ENCODE measurements at regions not wholly inside any gene's neighbourhood (a gene's known extent, or its start where the extent isn't known, plus 50 kb on each side); places are given as distances from the start of the nearest gene placed in this dataset.

DNA sequence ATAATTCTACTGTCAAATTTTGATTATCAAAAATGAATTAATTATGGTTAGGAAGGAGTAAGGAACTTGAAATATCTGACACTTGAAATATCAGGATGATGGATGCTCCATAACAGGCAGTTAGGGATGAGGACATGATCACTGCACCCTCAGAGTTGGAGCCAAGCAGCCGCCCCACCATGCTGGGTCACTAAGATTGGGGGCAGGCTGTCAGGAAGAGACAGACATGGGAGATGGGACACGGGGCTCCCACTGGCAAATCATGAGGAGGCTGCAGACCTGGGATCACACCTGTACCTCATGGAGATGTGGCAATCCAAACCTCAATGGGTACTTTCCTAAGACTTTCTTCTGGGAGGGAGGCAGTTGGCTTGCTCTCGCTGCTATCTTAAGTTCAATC lies 982.0 kb upstream of the ZEB2 start:
- no peak for ATAC-seq
- TF ChIP-seq TCF4 (CRISPR knock-in tag; IDR thresholded peaks at IDR 0.05; ENCODE audit: borderline replicate concordance) (no peak), ZNF565 (CRISPR knock-in tag; conservative IDR thresholded peaks at IDR 0.05; ENCODE audit: low read depth) (no peak), PPARA (CRISPR knock-in tag; IDR thresholded peaks at IDR 0.05; ENCODE audit: borderline replicate concordance) (no peak), ARNTL (CRISPR knock-in tag; IDR thresholded peaks at IDR 0.05; ENCODE audit: borderline replicate concordance, low read depth) (no peak), OSR1 (CRISPR knock-in tag; IDR thresholded peaks at IDR 0.05) (no peak), ZFP30 (CRISPR knock-in tag; IDR thresholded peaks at IDR 0.05) (no peak)

DNA sequence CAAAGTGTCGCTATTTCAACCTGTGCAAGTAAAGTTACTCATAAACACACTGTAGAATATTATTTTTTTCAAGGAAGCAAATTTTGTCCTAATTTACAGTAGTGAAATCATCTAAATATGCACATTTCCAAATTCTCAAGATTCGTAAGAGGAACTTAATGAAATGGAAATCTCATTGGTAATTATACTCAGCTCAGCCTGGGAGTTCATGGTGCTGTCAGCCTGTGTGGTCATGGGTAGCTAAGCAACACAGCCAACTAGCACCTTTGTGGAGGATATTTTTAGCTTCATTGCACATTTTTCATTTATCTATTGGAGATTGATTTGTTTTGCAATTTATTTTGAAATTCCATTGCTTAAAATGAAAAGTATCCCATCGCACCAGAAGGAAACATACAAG lies 975.7 kb upstream of the ZEB2 start:
- no peak for ATAC-seq
- TF ChIP-seq, protein P1, sequence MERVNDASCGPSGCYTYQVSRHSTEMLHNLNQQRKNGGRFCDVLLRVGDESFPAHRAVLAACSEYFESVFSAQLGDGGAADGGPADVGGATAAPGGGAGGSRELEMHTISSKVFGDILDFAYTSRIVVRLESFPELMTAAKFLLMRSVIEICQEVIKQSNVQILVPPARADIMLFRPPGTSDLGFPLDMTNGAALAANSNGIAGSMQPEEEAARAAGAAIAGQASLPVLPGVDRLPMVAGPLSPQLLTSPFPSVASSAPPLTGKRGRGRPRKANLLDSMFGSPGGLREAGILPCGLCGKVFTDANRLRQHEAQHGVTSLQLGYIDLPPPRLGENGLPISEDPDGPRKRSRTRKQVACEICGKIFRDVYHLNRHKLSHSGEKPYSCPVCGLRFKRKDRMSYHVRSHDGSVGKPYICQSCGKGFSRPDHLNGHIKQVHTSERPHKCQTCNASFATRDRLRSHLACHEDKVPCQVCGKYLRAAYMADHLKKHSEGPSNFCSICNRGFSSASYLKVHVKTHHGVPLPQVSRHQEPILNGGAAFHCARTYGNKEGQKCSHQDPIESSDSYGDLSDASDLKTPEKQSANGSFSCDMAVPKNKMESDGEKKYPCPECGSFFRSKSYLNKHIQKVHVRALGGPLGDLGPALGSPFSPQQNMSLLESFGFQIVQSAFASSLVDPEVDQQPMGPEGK (CRISPR knock-in tag; IDR thresholded peaks at IDR 0.05; ENCODE audit: borderline replicate concordance), result no peak
- TF ChIP-seq PPARA (CRISPR knock-in tag; IDR thresholded peaks at IDR 0.05; ENCODE audit: borderline replicate concordance), result no peak

DNA sequence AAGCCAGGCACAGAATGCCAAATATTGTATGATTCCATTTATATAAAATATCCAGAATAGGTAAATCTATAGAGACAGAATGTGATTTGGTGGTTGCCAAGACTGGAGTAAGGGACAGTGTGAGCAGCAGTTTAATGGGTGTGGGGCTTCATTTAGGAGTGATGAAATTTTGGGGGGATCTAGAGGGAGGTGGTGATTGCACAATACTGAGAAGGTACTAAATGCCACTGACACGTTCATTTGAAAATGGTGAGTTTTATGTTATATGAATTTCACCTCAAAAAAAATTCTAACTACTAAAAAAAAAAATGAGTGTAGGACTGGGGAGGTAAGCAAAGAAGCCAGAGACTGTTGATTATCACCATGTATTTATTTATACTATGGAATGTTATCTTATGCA lies 974.5 kb upstream of the ZEB2 start:
- no peak for ATAC-seq
- TF ChIP-seq, protein P2, sequence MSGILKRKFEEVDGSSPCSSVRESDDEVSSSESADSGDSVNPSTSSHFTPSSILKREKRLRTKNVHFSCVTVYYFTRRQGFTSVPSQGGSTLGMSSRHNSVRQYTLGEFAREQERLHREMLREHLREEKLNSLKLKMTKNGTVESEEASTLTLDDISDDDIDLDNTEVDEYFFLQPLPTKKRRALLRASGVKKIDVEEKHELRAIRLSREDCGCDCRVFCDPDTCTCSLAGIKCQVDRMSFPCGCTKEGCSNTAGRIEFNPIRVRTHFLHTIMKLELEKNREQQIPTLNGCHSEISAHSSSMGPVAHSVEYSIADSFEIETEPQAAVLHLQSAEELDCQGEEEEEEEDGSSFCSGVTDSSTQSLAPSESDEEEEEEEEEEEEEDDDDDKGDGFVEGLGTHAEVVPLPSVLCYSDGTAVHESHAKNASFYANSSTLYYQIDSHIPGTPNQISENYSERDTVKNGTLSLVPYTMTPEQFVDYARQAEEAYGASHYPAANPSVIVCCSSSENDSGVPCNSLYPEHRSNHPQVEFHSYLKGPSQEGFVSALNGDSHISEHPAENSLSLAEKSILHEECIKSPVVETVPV (CRISPR knock-in tag; IDR thresholded peaks at IDR 0.05), result no peak
- TF ChIP-seq, protein P3, sequence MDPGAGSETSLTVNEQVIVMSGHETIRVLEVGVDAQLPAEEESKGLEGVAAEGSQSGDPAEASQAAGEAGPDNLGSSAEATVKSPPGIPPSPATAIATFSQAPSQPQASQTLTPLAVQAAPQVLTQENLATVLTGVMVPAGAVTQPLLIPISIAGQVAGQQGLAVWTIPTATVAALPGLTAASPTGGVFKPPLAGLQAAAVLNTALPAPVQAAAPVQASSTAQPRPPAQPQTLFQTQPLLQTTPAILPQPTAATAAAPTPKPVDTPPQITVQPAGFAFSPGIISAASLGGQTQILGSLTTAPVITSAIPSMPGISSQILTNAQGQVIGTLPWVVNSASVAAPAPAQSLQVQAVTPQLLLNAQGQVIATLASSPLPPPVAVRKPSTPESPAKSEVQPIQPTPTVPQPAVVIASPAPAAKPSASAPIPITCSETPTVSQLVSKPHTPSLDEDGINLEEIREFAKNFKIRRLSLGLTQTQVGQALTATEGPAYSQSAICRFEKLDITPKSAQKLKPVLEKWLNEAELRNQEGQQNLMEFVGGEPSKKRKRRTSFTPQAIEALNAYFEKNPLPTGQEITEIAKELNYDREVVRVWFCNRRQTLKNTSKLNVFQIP (CRISPR knock-in tag; IDR thresholded peaks at IDR 0.05; ENCODE audit: borderline replicate concordance, low read depth), result no peak

DNA sequence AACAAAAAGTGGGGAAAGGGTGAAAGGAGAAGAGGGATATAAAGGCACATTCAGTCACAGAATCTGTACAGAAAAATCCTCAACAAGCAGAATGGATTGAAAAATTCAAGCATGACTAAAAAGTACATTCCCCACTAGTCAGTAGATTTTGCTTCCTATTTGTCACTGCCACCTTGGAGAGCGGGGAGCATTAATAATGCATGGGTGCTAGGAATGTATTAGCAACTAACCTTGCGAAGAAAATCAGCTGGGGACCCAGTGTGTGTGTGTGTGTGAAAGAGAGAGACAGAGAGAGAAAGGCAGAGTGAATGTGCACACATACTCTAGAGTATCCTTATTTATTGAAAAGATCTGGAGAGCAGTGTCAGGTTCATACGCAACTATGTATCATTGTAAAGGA lies 968.7 kb upstream of the ZEB2 start:
- no peak for TF ChIP-seq ZFP30 (CRISPR knock-in tag; IDR thresholded peaks at IDR 0.05)
- TF ChIP-seq ESRRG (CRISPR knock-in tag; IDR thresholded peaks at IDR 0.05), result no peak
- no peak for TF ChIP-seq ZNF8 (CRISPR knock-in tag; IDR thresholded peaks at IDR 0.05)
- no peak for TF ChIP-seq ZC3H10 (CRISPR knock-in tag; IDR thresholded peaks at IDR 0.05)
- no peak for TF ChIP-seq RARB (CRISPR knock-in tag; IDR thresholded peaks at IDR 0.05)
- TF ChIP-seq, protein P4, sequence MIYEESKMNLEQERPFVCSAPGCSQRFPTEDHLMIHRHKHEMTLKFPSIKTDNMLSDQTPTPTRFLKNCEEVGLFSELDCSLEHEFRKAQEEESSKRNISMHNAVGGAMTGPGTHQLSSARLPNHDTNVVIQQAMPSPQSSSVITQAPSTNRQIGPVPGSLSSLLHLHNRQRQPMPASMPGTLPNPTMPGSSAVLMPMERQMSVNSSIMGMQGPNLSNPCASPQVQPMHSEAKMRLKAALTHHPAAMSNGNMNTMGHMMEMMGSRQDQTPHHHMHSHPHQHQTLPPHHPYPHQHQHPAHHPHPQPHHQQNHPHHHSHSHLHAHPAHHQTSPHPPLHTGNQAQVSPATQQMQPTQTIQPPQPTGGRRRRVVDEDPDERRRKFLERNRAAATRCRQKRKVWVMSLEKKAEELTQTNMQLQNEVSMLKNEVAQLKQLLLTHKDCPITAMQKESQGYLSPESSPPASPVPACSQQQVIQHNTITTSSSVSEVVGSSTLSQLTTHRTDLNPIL (CRISPR knock-in tag; IDR thresholded peaks at IDR 0.05; ENCODE audit: low read depth), result no peak
- TF ChIP-seq, protein P1 (CRISPR knock-in tag; IDR thresholded peaks at IDR 0.05; ENCODE audit: borderline replicate concordance), result no peak
- TF ChIP-seq, protein P5, sequence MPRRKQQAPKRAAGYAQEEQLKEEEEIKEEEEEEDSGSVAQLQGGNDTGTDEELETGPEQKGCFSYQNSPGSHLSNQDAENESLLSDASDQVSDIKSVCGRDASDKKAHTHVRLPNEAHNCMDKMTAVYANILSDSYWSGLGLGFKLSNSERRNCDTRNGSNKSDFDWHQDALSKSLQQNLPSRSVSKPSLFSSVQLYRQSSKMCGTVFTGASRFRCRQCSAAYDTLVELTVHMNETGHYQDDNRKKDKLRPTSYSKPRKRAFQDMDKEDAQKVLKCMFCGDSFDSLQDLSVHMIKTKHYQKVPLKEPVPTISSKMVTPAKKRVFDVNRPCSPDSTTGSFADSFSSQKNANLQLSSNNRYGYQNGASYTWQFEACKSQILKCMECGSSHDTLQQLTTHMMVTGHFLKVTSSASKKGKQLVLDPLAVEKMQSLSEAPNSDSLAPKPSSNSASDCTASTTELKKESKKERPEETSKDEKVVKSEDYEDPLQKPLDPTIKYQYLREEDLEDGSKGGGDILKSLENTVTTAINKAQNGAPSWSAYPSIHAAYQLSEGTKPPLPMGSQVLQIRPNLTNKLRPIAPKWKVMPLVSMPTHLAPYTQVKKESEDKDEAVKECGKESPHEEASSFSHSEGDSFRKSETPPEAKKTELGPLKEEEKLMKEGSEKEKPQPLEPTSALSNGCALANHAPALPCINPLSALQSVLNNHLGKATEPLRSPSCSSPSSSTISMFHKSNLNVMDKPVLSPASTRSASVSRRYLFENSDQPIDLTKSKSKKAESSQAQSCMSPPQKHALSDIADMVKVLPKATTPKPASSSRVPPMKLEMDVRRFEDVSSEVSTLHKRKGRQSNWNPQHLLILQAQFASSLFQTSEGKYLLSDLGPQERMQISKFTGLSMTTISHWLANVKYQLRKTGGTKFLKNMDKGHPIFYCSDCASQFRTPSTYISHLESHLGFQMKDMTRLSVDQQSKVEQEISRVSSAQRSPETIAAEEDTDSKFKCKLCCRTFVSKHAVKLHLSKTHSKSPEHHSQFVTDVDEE (CRISPR knock-in tag; IDR thresholded peaks at IDR 0.05), result no peak
- TF ChIP-seq ISL1 (CRISPR knock-in tag; IDR thresholded peaks at IDR 0.05), result no peak
- no peak for TF ChIP-seq TCF4 (CRISPR knock-in tag; IDR thresholded peaks at IDR 0.05; ENCODE audit: borderline replicate concordance)
- TF ChIP-seq OSR1 (CRISPR knock-in tag; IDR thresholded peaks at IDR 0.05), result no peak
- no peak for TF ChIP-seq CSDC2 (CRISPR knock-in tag; IDR thresholded peaks at IDR 0.05)
- no peak for ATAC-seq
